ENCODE measurements at regions not wholly inside any gene's neighbourhood (a gene's known extent, or its start where the extent isn't known, plus 50 kb on each side); places are given as distances from the start of the nearest gene placed in this dataset.

GRCh38 chr16:65662256-65662655 lies 540.4 kb upstream of the CDH11 start:
- no peak overlapping the region for H3K4me3 ChIP-seq (ENCODE audit: low read depth, low read length)
- TF ChIP-seq, protein P1, sequence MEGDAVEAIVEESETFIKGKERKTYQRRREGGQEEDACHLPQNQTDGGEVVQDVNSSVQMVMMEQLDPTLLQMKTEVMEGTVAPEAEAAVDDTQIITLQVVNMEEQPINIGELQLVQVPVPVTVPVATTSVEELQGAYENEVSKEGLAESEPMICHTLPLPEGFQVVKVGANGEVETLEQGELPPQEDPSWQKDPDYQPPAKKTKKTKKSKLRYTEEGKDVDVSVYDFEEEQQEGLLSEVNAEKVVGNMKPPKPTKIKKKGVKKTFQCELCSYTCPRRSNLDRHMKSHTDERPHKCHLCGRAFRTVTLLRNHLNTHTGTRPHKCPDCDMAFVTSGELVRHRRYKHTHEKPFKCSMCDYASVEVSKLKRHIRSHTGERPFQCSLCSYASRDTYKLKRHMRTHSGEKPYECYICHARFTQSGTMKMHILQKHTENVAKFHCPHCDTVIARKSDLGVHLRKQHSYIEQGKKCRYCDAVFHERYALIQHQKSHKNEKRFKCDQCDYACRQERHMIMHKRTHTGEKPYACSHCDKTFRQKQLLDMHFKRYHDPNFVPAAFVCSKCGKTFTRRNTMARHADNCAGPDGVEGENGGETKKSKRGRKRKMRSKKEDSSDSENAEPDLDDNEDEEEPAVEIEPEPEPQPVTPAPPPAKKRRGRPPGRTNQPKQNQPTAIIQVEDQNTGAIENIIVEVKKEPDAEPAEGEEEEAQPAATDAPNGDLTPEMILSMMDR (IDR thresholded peaks at IDR 0.05; ENCODE audit: borderline replicate concordance, insufficient read depth, low read depth, low read length) = no peak

- TF ChIP-seq, protein P1 (IDR thresholded peaks at IDR 0.05; ENCODE audit: borderline replicate concordance, insufficient read depth, low read depth, low read length) = no peak
- no peak overlapping the region for H3K4me3 ChIP-seq (ENCODE audit: low read depth, low read length)
These were observed 539.7 kb upstream of the CDH11 start for GRCh38 chr16:65661558-65661957.

DNA sequence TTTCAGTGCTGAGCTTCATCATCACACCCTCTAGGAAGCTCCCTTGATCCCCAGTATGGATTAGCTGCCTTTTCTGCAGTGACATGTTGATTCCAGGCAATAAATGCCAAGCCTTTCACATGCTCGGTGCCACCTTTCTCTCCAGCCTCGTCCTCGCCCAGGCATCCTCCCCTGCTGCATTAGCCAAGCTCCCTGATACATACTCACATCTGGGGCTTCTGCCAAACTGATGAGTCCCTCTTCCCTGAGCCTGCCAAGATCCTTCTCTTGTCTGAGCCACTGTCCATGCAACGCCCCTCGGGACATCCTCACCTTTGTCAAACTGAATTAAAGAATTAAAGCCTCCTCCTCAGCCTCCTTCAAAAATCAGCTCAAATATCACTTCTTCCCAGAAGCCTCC lies 538.5 kb upstream of the CDH11 start:
- TF ChIP-seq, protein P1 (IDR thresholded peaks at IDR 0.05; ENCODE audit: borderline replicate concordance, insufficient read depth, low read depth, low read length) = no peak
- H3K4me3 ChIP-seq (ENCODE audit: low read depth, low read length) = no peak overlapping the region

GRCh38 chr16:65659758-65660157 lies 537.9 kb upstream of the CDH11 start:
- TF ChIP-seq, protein P1 (IDR thresholded peaks at IDR 0.05; ENCODE audit: borderline replicate concordance, insufficient read depth, low read depth, low read length) = no peak
- H3K4me3 ChIP-seq (ENCODE audit: low read depth, low read length) = no peak overlapping the region

GRCh38 chr16:65658787-65659220 lies 536.9 kb upstream of the CDH11 start:
- TF ChIP-seq, protein P1 (IDR thresholded peaks at IDR 0.05; ENCODE audit: borderline replicate concordance, insufficient read depth, low read depth, low read length) = no peak
- no peak overlapping the region for H3K4me3 ChIP-seq (ENCODE audit: low read depth, low read length)

- TF ChIP-seq, protein P1 (IDR thresholded peaks at IDR 0.05; ENCODE audit: borderline replicate concordance, insufficient read depth, low read depth, low read length) = no peak
- no peak overlapping the region for H3K4me3 ChIP-seq (ENCODE audit: low read depth, low read length)
These were observed 536.5 kb upstream of the CDH11 start for GRCh38 chr16:65658349-65658748.

DNA sequence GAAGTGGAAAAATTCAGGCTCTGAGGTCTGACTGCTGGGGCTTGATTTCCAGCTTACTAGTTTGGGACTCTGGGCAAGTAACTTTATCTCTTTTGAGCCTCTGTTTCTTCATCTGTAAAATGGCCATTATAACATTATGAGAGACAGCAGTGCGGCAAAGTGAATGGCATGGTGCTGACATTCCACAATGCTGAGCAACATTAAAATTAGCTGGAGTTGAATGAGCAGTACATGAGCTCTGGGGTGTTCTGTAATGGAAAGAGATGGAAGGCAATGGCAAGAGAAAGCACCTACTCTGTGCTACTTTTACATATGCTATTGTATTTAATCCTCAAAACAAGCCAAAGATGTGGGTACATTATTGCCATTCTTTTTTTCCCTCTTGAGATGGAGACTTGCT lies 535.7 kb upstream of the CDH11 start:
- TF ChIP-seq, protein P1 (IDR thresholded peaks at IDR 0.05; ENCODE audit: borderline replicate concordance, insufficient read depth, low read depth, low read length) = no peak
- H3K4me3 ChIP-seq (ENCODE audit: low read depth, low read length) = no peak overlapping the region

Measured in GM12875 (cell line).